ENCODE measurements at regions not wholly inside any gene's neighbourhood (a gene's known extent, or its start where the extent isn't known, plus 50 kb on each side); places are given as distances from the start of the nearest gene placed in this dataset.
"Not testable (repeated sequence)": the region's sequence is repeated elsewhere in the genome, so short reads cannot be mapped to it uniquely, and the experiment has no call there.

- Mint-ChIP-seq H3K36me3 (no peaks in the 10 kb centered on the region), H3K4me3 (no peak overlapping the region), H3K27ac (no peak overlapping the region), H3K4me1 (no peaks in the 10 kb centered on the region), H3K27me3 (peaks cover 1% of the 10 kb centered on the region), H3K9me3 (ENCODE audit: low read depth) (peaks cover 2% of the 10 kb centered on the region)
- DNase-seq = no peak
- ATAC-seq = no peak
- CTCF ChIA-PET = no interaction called here
These were observed 215.9 kb downstream of the MEX3B start for GRCh38 chr15:81829918-81830317.

- H3K27ac Mint-ChIP-seq = no peak overlapping the region
- no peaks in the 10 kb centered on the region for H3K27me3 Mint-ChIP-seq
- no peak overlapping the region for H3K4me3 Mint-ChIP-seq
- H3K9me3 Mint-ChIP-seq (ENCODE audit: low read depth) = peaks cover 2% of the 10 kb centered on the region
- no peaks in the 10 kb centered on the region for H3K4me1 Mint-ChIP-seq
- no peak for DNase-seq
- no peak for ATAC-seq
- H3K36me3 Mint-ChIP-seq = no peaks in the 10 kb centered on the region
- CTCF ChIA-PET = no interaction called here
These were observed 217.7 kb downstream of the MEX3B start for GRCh38 chr15:81828135-81828534.

- Mint-ChIP-seq H3K27ac (no peak overlapping the region), H3K27me3 (no peaks in the 10 kb centered on the region), H3K4me1 (no peaks in the 10 kb centered on the region), H3K9me3 (ENCODE audit: low read depth) (peaks cover under 1% of the 10 kb centered on the region), H3K36me3 (no peaks in the 10 kb centered on the region), H3K4me3 (no peak overlapping the region)
- DNase-seq = no peak
- no peak for ATAC-seq
- CTCF ChIA-PET = no interaction called here
These were observed 220.7 kb downstream of the MEX3B start for GRCh38 chr15:81825136-81825535.

- H3K27ac Mint-ChIP-seq; H3K4me3 Mint-ChIP-seq; CTCF ChIA-PET; H3K27me3 Mint-ChIP-seq; ATAC-seq; DNase-seq; H3K9me3 Mint-ChIP-seq (ENCODE audit: low read depth); H3K36me3 Mint-ChIP-seq; H3K4me1 Mint-ChIP-seq: not testable (repeated sequence)
These were observed 223.2 kb downstream of the MEX3B start for GRCh38 chr15:81822587-81822986.

- H3K9me3 Mint-ChIP-seq (ENCODE audit: low read depth) = no peaks in the 10 kb centered on the region
- no peaks in the 10 kb centered on the region for H3K4me1 Mint-ChIP-seq
- H3K4me3 Mint-ChIP-seq = no peak overlapping the region
- no peak for DNase-seq
- CTCF ChIA-PET = no interaction called here
- ATAC-seq = no peak
- H3K36me3 Mint-ChIP-seq = no peaks in the 10 kb centered on the region
- H3K27ac Mint-ChIP-seq = no peak overlapping the region
- no peaks in the 10 kb centered on the region for H3K27me3 Mint-ChIP-seq
These were observed 225.7 kb downstream of the MEX3B start for GRCh38 chr15:81819924-81820635.

- no peaks in the 10 kb centered on the region for H3K9me3 Mint-ChIP-seq (ENCODE audit: low read depth)
- no peaks in the 10 kb centered on the region for H3K36me3 Mint-ChIP-seq
- H3K4me3 Mint-ChIP-seq = no peak overlapping the region
- H3K27me3 Mint-ChIP-seq = no peaks in the 10 kb centered on the region
- H3K4me1 Mint-ChIP-seq = no peaks in the 10 kb centered on the region
- no peak for ATAC-seq
- CTCF ChIA-PET = no interaction called here
- DNase-seq = no peak
- H3K27ac Mint-ChIP-seq = no peak overlapping the region
These were observed 230.8 kb downstream of the MEX3B start for GRCh38 chr15:81814882-81815455.

GRCh38 chr15:81813215-81813614 is 232.6 kb downstream of the MEX3B start:
- no peaks in the 10 kb centered on the region for H3K36me3 Mint-ChIP-seq
- CTCF ChIA-PET = no interaction called here

GRCh38 chr15:81812456-81812855 is 233.4 kb downstream of the MEX3B start:
- no peak for ATAC-seq
- no peak overlapping the region for H3K4me3 Mint-ChIP-seq

More at GRCh38 chr15:81813215-81813614, 232.6 kb downstream of the MEX3B start:
- Mint-ChIP-seq H3K9me3 (ENCODE audit: low read depth) (no peaks in the 10 kb centered on the region), H3K4me3 (no peak overlapping the region), H3K4me1 (no peaks in the 10 kb centered on the region), H3K27ac (no peak overlapping the region), H3K27me3 (no peaks in the 10 kb centered on the region)
- no peak for ATAC-seq
- no peak for DNase-seq

GRCh38 chr15:81811736-81812135 is 234.1 kb downstream of the MEX3B start:
- Mint-ChIP-seq H3K27me3 (no peaks in the 10 kb centered on the region), H3K4me3 (no peak overlapping the region), H3K36me3 (no peaks in the 10 kb centered on the region), H3K4me1 (no peaks in the 10 kb centered on the region), H3K27ac (no peak overlapping the region), H3K9me3 (ENCODE audit: low read depth) (no peaks in the 10 kb centered on the region)
- DNase-seq = no peak
- no peak for ATAC-seq
- CTCF ChIA-PET = no interaction called here

More at GRCh38 chr15:81812456-81812855, 233.4 kb downstream of the MEX3B start:
- DNase-seq = no peak
- Mint-ChIP-seq H3K27me3 (no peaks in the 10 kb centered on the region), H3K27ac (no peak overlapping the region), H3K9me3 (ENCODE audit: low read depth) (no peaks in the 10 kb centered on the region), H3K4me1 (no peaks in the 10 kb centered on the region), H3K36me3 (no peaks in the 10 kb centered on the region)
- CTCF ChIA-PET = no interaction called here

GRCh38 chr15:81809543-81809942 is 236.3 kb downstream of the MEX3B start:
- DNase-seq = no peak
- H3K9me3 Mint-ChIP-seq (ENCODE audit: low read depth) = peaks cover 2% of the 10 kb centered on the region
- no peaks in the 10 kb centered on the region for H3K27me3 Mint-ChIP-seq
- CTCF ChIA-PET = no interaction called here
- no peak for ATAC-seq
- no peaks in the 10 kb centered on the region for H3K4me1 Mint-ChIP-seq
- no peaks in the 10 kb centered on the region for H3K36me3 Mint-ChIP-seq
- no peak overlapping the region for H3K27ac Mint-ChIP-seq
- no peak overlapping the region for H3K4me3 Mint-ChIP-seq

- Mint-ChIP-seq H3K4me3 (no peak overlapping the region), H3K9me3 (ENCODE audit: low read depth) (peaks cover 2% of the 10 kb centered on the region), H3K36me3 (no peaks in the 10 kb centered on the region), H3K4me1 (no peaks in the 10 kb centered on the region), H3K27ac (no peak overlapping the region), H3K27me3 (no peaks in the 10 kb centered on the region)
- DNase-seq (no peak), ATAC-seq (no peak)
- CTCF ChIA-PET = no interaction called here
These were observed 238.0 kb downstream of the MEX3B start for GRCh38 chr15:81807806-81808205.

- H3K9me3 Mint-ChIP-seq (ENCODE audit: low read depth) = peaks cover 2% of the 10 kb centered on the region
- no peaks in the 10 kb centered on the region for H3K27me3 Mint-ChIP-seq
- H3K27ac Mint-ChIP-seq = no peak overlapping the region
- CTCF ChIA-PET = no interaction called here
- H3K4me3 Mint-ChIP-seq = no peak overlapping the region
- no peak for DNase-seq
- H3K4me1 Mint-ChIP-seq = no peaks in the 10 kb centered on the region
- no peaks in the 10 kb centered on the region for H3K36me3 Mint-ChIP-seq
- no peak for ATAC-seq
These were observed 238.6 kb downstream of the MEX3B start for GRCh38 chr15:81807186-81807585.

- Mint-ChIP-seq H3K36me3 (no peaks in the 10 kb centered on the region), H3K27ac (no peak overlapping the region), H3K4me1 (no peaks in the 10 kb centered on the region), H3K27me3 (no peaks in the 10 kb centered on the region), H3K4me3 (no peak overlapping the region), H3K9me3 (ENCODE audit: low read depth) (no peaks in the 10 kb centered on the region)
- CTCF ChIA-PET = no interaction called here
- ATAC-seq (no peak), DNase-seq (no peak)
These were observed 249.9 kb downstream of the MEX3B start for GRCh38 chr15:81795899-81796298.

GRCh38 chr15:81792646-81793045 is 253.2 kb downstream of the MEX3B start:
- Mint-ChIP-seq H3K27ac (no peak overlapping the region), H3K4me1 (no peaks in the 10 kb centered on the region), H3K27me3 (no peaks in the 10 kb centered on the region), H3K36me3 (no peaks in the 10 kb centered on the region), H3K4me3 (no peak overlapping the region), H3K9me3 (ENCODE audit: low read depth) (no peaks in the 10 kb centered on the region)
- CTCF ChIA-PET = no interaction called here
- no peak for DNase-seq
- no peak for ATAC-seq

All from activated CD8-positive, alpha-beta memory T cell treated with anti-CD3 and anti-CD28 coated beads, Interleukin-2, amount 10 ng/mL, durations not matched to agents 7 days and 5 days (primary cell).